HepG2 (cell line): ENCODE measurements at regions not wholly inside any gene's neighbourhood (a gene's known extent, or its start where the extent isn't known, plus 50 kb on each side); places are given as distances from the start of the nearest gene placed in this dataset.

Source experiments
- EP300 ChIP-seq, 3 experiments: sonication (generic) in 1 of 3; formaldehyde crosslinking in 1 of 3; IDR thresholded peaks; 2 replicates each; pipeline versions ENCODE4 v1.5.1 to v1.6.1; 2011 to 2020; ENCODE audit warnings: low read depth in 2 of 3, low read length in 2 of 3, borderline replicate concordance in 1 of 3, improper control_type of control experiment in 1 of 3, mild to moderate bottlenecking in 1 of 3, missing genetic modification reagents in 1 of 3, moderate library complexity in 1 of 3
- NFIC ChIP-seq: IDR thresholded peaks from 2 replicates; pipeline ENCODE4 v1.6.1; 2012; ENCODE audit warnings: mild to moderate bottlenecking, low read length, inconsistent platforms
- TF ChIP-seq, protein P1 (sequence below): sonication (generic); formaldehyde crosslinking; IDR thresholded peaks from 2 replicates; pipeline ENCODE4 v1.4.0; 2020; ENCODE audit warnings: missing genetic modification reagents

DNA sequence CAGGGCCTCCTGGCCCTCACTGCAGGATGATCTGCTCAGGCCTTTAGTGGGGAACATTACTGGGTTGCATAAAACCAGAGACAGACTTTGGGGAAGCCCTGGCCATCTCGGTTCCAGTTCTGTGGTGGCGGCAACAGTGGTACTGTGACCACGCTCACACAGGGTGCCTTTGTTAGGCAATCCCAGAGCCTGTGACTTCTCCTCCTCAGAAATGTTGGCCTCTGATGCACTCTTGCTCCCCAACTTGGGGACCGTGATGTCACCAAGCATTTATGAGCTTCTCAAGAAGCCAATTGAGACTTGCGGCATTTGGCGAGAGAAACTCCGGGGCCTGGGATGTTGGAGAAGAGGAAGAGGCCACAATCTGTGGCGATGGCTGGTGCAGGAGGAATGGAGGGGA lies 80.9 kb upstream of the PKDCC start:
- TF ChIP-seq, protein P1, sequence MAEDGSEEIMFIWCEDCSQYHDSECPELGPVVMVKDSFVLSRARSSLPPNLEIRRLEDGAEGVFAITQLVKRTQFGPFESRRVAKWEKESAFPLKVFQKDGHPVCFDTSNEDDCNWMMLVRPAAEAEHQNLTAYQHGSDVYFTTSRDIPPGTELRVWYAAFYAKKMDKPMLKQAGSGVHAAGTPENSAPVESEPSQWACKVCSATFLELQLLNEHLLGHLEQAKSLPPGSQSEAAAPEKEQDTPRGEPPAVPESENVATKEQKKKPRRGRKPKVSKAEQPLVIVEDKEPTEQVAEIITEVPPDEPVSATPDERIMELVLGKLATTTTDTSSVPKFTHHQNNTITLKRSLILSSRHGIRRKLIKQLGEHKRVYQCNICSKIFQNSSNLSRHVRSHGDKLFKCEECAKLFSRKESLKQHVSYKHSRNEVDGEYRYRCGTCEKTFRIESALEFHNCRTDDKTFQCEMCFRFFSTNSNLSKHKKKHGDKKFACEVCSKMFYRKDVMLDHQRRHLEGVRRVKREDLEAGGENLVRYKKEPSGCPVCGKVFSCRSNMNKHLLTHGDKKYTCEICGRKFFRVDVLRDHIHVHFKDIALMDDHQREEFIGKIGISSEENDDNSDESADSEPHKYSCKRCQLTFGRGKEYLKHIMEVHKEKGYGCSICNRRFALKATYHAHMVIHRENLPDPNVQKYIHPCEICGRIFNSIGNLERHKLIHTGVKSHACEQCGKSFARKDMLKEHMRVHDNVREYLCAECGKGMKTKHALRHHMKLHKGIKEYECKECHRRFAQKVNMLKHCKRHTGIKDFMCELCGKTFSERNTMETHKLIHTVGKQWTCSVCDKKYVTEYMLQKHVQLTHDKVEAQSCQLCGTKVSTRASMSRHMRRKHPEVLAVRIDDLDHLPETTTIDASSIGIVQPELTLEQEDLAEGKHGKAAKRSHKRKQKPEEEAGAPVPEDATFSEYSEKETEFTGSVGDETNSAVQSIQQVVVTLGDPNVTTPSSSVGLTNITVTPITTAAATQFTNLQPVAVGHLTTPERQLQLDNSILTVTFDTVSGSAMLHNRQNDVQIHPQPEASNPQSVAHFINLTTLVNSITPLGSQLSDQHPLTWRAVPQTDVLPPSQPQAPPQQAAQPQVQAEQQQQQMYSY (CRISPR knock-in tag) = no peak
- TF ChIP-seq EP300 (IDR thresholded peaks at IDR 0.05; ENCODE audit: low read depth in 2 of 2, low read length in 2 of 2) (no peak), EP300 (CRISPR knock-in tag; IDR thresholded peaks at IDR 0.05; ENCODE audit: borderline replicate concordance) (no peak), NFIC (no peak)
